GM12873 (cell line): ENCODE measurements at regions not wholly inside any gene's neighbourhood (a gene's known extent, or its start where the extent isn't known, plus 50 kb on each side); places are given as distances from the start of the nearest gene placed in this dataset.

Experiments
- CTCF ChIP-seq: IDR thresholded peaks from 2 replicates; pipeline ENCODE4 v1.5.1; 2012; ENCODE audit warnings: low read depth, mild to moderate bottlenecking, moderate library complexity, low read length, control low read depth; ENCODE audit not compliant: insufficient read depth; ENCODE audit errors: missing control alignments

GRCh38 chr5:164560216-164560615 is 1054.8 kb downstream of the MAT2B start:
- TF ChIP-seq CTCF, result no peak

- no peak for TF ChIP-seq CTCF
Measured at GRCh38 chr5:164561933-164562872, 1056.8 kb downstream of the MAT2B start.

- TF ChIP-seq CTCF, result no peak
Measured at GRCh38 chr5:164563370-164563769, 1058.0 kb downstream of the MAT2B start.

GRCh38 chr5:164573397-164573796 is 1068.0 kb downstream of the MAT2B start:
- TF ChIP-seq CTCF, result no peak

GRCh38 chr5:164577201-164577600 is 1071.8 kb downstream of the MAT2B start:
- no peak for TF ChIP-seq CTCF

- TF ChIP-seq CTCF, result no peak
Measured at GRCh38 chr5:164577742-164578141, 1072.3 kb downstream of the MAT2B start.

- no peak for TF ChIP-seq CTCF
Measured at GRCh38 chr5:164578401-164578800, 1073.0 kb downstream of the MAT2B start.
